GM10248 (cell line): ENCODE measurements at regions not wholly inside any gene's neighbourhood (a gene's known extent, or its start where the extent isn't known, plus 50 kb on each side); places are given as distances from the start of the nearest gene placed in this dataset.

Experiments used
- CTCF ChIA-PET: fragments of 300-600 bp; sonication (Branson Sonifier 250); formaldehyde crosslinking; extraction: SDS; loops from one replicate; lab custom pipeline; 2021; ENCODE audit warnings: antibody characterized with exemption; lab: Yijun Ruan, JAX
- POLR2A ChIA-PET: fragments of 350-650 bp; sonication (Branson Sonifier 250); formaldehyde crosslinking; extraction: SDS; loops from one replicate; lab custom pipeline; 2020; ENCODE audit warnings: antibody characterized with exemption; lab: Yijun Ruan, JAX
- DNase-seq: peaks from one replicate; pipeline ENCODE4 v3.0.0; 2012; ENCODE audit errors: extremely low spot score
- CTCF ChIP-seq: IDR thresholded peaks from 2 replicates; pipeline ENCODE4 v1.5.1; 2012; ENCODE audit warnings: mild to moderate bottlenecking, low read depth; ENCODE audit errors: extremely low read depth, missing control alignments, control extremely low read depth

DNA sequence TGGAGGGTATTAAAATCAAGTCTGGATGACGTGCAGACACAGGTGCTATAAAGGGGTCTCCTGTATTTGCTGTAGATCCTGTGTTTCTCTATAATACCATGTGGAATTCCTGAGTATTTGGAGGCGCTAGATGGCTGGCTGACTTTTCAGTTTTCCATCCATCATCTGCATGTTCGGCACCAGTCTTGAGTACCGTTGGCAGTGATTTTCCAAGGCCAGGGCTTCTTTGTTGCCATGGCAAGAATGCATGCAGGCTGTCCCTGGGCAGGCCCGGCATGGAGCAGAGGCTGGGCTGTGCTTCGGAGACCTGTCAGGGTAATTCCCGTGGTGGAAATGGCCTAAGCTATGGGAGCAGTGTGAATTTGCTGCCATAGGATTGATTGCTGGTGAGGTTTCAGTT lies 405.9 kb upstream of the HS6ST1 start:
- CTCF ChIA-PET: interaction anchor here (1.9 kb wide), 1 partner anchor 12 kb away, joined by 9 read pairs; no protein-coding TSS in a partner anchor
- no peak for DNase-seq
- no peak for TF ChIP-seq CTCF
- POLR2A ChIA-PET: no interaction called here

- POLR2A ChIA-PET: no interaction called here
- TF ChIP-seq CTCF: no peak
- no peak for DNase-seq
- CTCF ChIA-PET: interaction anchor here (1.9 kb wide), 1 partner anchor 12 kb away, joined by 9 read pairs; no protein-coding TSS in a partner anchor
Observed at GRCh38 chr2:128724972-128725371, 406.3 kb upstream of the HS6ST1 start.

DNA sequence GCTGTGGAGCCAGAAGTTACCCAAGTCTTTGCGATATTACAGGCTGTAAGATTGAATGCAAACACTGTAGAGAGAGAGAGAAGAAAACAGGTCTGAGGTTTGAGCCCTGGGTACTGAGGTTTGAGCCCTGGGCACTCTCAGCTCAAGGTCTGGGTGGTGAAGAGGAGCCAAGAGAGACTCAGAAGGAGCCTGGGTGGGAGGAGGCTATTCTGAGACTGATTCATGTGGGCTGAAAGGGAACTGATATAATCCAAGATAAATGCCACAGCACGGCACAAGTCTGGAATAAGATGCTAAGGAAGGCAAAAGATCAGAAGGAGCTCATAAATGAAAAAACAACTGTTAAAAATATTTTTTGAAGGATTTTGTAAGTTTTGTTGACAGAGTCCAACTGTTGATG lies 407.6 kb upstream of the HS6ST1 start:
- ChIA-PET POLR2A (no interaction called here), CTCF (interaction anchor here (0.9 to 2.2 kb wide), 3 partner anchors 9 to 10 kb away, joined by 3 to 15 read pairs (median 9); no protein-coding TSS in a partner anchor)
- no peak for TF ChIP-seq CTCF
- no peak for DNase-seq

GRCh38 chr2:128726911-128727310 lies 408.2 kb upstream of the HS6ST1 start:
- no peak for DNase-seq

GRCh38 chr2:128727404-128727803 lies 408.7 kb upstream of the HS6ST1 start:
- no peak for TF ChIP-seq CTCF
- CTCF ChIA-PET: interaction anchor here (0.9 to 2.6 kb wide), 4 partner anchors 9 to 28 kb away, joined by 3 to 15 read pairs (median 8); no protein-coding TSS in a partner anchor
- POLR2A ChIA-PET: no interaction called here
- no peak for DNase-seq

More at GRCh38 chr2:128726911-128727310, 408.2 kb upstream of the HS6ST1 start:
- POLR2A ChIA-PET: no interaction called here
- TF ChIP-seq CTCF: no peak
- CTCF ChIA-PET: interaction anchor here (0.9 to 2.6 kb wide), 4 partner anchors 9 to 29 kb away, joined by 3 to 15 read pairs (median 8); no protein-coding TSS in a partner anchor

- ChIA-PET POLR2A (no interaction called here), CTCF (interaction anchor here (1.0 to 2.6 kb wide), 3 partner anchors 8 to 28 kb away, joined by 4 to 15 read pairs (median 11); no protein-coding TSS in a partner anchor)
- no peak for TF ChIP-seq CTCF
- no peak for DNase-seq
Observed at GRCh38 chr2:128727914-128728313, 409.2 kb upstream of the HS6ST1 start.
